ENCODE measurements at regions not wholly inside any gene's neighbourhood (a gene's known extent, or its start where the extent isn't known, plus 50 kb on each side); places are given as distances from the start of the nearest gene placed in this dataset.

GRCh38 chr4:78695910-78696309 lies 80.2 kb upstream of the BMP2K start:
- H3K4me1 ChIP-seq (ENCODE audit: insufficient read depth, low read length) = no peaks in the 10 kb centered on the region
- no peaks in the 10 kb centered on the region for H3K36me3 Mint-ChIP-seq (ENCODE audit: low read depth)
- intact Hi-C loops (cut with DNase I, micrococcal nuclease) = no loop called here
- no peaks in the 10 kb centered on the region for H3K27me3 Mint-ChIP-seq
- no peak overlapping the region for H3K27ac Mint-ChIP-seq
- H3K27ac ChIP-seq (ENCODE audit: low read depth in 1 of 2, low read length in 2 of 2) = no peak overlapping the region
- no peaks in the 10 kb centered on the region for H3K36me3 ChIP-seq (ENCODE audit: insufficient read depth, low read length)
- no peaks in the 10 kb centered on the region for H3K4me1 Mint-ChIP-seq (ENCODE audit: low read depth)
- H3K4me3 ChIP-seq (ENCODE audit: low read length) = no peak overlapping the region
- DNase-seq (no peak), ATAC-seq (ENCODE audit: poor library complexity) (no peak)
- H3K9me3 Mint-ChIP-seq = no peaks in the 10 kb centered on the region
- TF ChIP-seq CTCF (IDR thresholded peaks at IDR 0.05) = no peak
- ChIA-PET POLR2A (no interaction called here), CTCF (interaction anchor here (1.2 kb wide), 1 partner anchor 10 kb away, joined by 3 read pairs; no protein-coding TSS in a partner anchor)
- H3K4me3 Mint-ChIP-seq = no peak overlapping the region
- no peaks in the 10 kb centered on the region for H3K27me3 ChIP-seq (ENCODE audit: control insufficient read depth in 1 of 2, insufficient read depth in 2 of 2, low read length in 2 of 2)
- no peaks in the 10 kb centered on the region for H3K9me3 ChIP-seq (ENCODE audit: control insufficient read depth in 1 of 2, insufficient read depth in 1 of 2, low read length in 2 of 2)

GRCh38 chr4:78703079-78703478 lies 73.1 kb upstream of the BMP2K start:
- H3K27me3 Mint-ChIP-seq = no peaks in the 10 kb centered on the region
- no peak for ATAC-seq (ENCODE audit: poor library complexity)
- peaks cover 10% of the 10 kb centered on the region for H3K9me3 Mint-ChIP-seq
- H3K4me3 Mint-ChIP-seq = no peak overlapping the region
- Histone ChIP-seq H3K27me3 (ENCODE audit: control insufficient read depth in 1 of 2, insufficient read depth in 2 of 2, low read length in 2 of 2) (no peaks in the 10 kb centered on the region), H3K9me3 (ENCODE audit: control insufficient read depth in 1 of 2, insufficient read depth in 1 of 2, low read length in 2 of 2) (no peaks in the 10 kb centered on the region), H3K36me3 (ENCODE audit: insufficient read depth, low read length) (no peaks in the 10 kb centered on the region), H3K4me3 (ENCODE audit: low read length) (no peak overlapping the region), H3K27ac (ENCODE audit: low read depth in 1 of 2, low read length in 2 of 2) (no peak overlapping the region), H3K4me1 (ENCODE audit: insufficient read depth, low read length) (no peaks in the 10 kb centered on the region)
- DNase-seq = no peak
- ChIA-PET CTCF (no interaction called here), POLR2A (no interaction called here)
- TF ChIP-seq CTCF (IDR thresholded peaks at IDR 0.05) = no peak
- no peak overlapping the region for H3K27ac Mint-ChIP-seq
- H3K36me3 Mint-ChIP-seq (ENCODE audit: low read depth) = no peaks in the 10 kb centered on the region
- intact Hi-C loops (cut with DNase I, micrococcal nuclease) = no loop called here
- no peaks in the 10 kb centered on the region for H3K4me1 Mint-ChIP-seq (ENCODE audit: low read depth)

- ATAC-seq (ENCODE audit: poor library complexity) = no peak
- Histone ChIP-seq H3K27ac (ENCODE audit: low read depth in 1 of 2, low read length in 2 of 2) (no peak overlapping the region), H3K4me3 (ENCODE audit: low read length) (no peak overlapping the region), H3K27me3 (ENCODE audit: control insufficient read depth in 1 of 2, insufficient read depth in 2 of 2, low read length in 2 of 2) (no peaks in the 10 kb centered on the region), H3K36me3 (ENCODE audit: insufficient read depth, low read length) (no peaks in the 10 kb centered on the region), H3K9me3 (ENCODE audit: control insufficient read depth in 1 of 2, insufficient read depth in 1 of 2, low read length in 2 of 2) (no peaks in the 10 kb centered on the region), H3K4me1 (ENCODE audit: insufficient read depth, low read length) (no peaks in the 10 kb centered on the region)
- POLR2A ChIA-PET = no interaction called here
- Mint-ChIP-seq H3K36me3 (ENCODE audit: low read depth) (no peaks in the 10 kb centered on the region), H3K27me3 (no peaks in the 10 kb centered on the region), H3K4me3 (no peak overlapping the region), H3K9me3 (peaks cover 10% of the 10 kb centered on the region), H3K4me1 (ENCODE audit: low read depth) (no peaks in the 10 kb centered on the region), H3K27ac (no peak overlapping the region)
- DNase-seq = no peak
- CTCF ChIA-PET = no interaction called here
- intact Hi-C loops (cut with DNase I, micrococcal nuclease) = no loop called here
- TF ChIP-seq CTCF (IDR thresholded peaks at IDR 0.05) = no peak
Measured at GRCh38 chr4:78704317-78704716, 71.8 kb upstream of the BMP2K start.

Data from CD4-positive, alpha-beta T cell (primary cell).